ENCODE measurements at regions not wholly inside any gene's neighbourhood (a gene's known extent, or its start where the extent isn't known, plus 50 kb on each side); places are given as distances from the start of the nearest gene placed in this dataset.

- Histone ChIP-seq H3K27me3 (ENCODE audit: control insufficient read depth, insufficient read depth, low read length) (no peaks in the 10 kb centered on the region), H3K4me3 (ENCODE audit: low read depth, low read length) (no peak overlapping the region), H3K9me3 (ENCODE audit: control insufficient read depth, insufficient read depth, low read length) (no peaks in the 10 kb centered on the region), H3K27ac (ENCODE audit: low read depth, low read length) (no peak overlapping the region)
- TF ChIP-seq CTCF (IDR thresholded peaks at IDR 0.05; ENCODE audit: low read depth, low read length), result no peak
- POLR2A ChIA-PET, result no interaction called here
- DNase-seq (ENCODE audit: low read depth, low spot score), result no peak
- CTCF ChIA-PET, result interaction anchor here (2.1 kb wide), 1 partner anchor 252 kb away, joined by 6 read pairs; no protein-coding TSS in a partner anchor
Measured at GRCh38 chr10:35888400-35888799, 246.3 kb upstream of the FZD8 start.

DNA sequence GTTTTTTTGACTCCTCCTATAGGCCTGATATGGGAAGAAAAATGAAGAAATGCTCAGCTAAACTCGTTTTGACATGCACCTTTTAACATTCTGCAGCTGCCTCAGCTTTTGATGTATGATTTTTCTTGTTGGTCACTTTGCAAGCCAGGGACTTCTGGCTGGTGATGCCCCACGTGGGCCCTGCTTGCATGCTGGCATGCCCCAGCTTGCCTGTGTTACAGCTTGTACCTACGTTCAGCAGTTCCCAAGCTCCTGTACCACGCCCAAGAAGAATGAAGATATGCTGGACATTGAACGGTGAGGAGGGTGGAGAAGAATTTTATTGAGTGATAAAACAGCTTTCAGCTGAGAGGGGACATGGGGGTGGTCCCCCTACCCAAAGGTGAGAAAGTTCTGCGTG lies 245.6 kb upstream of the FZD8 start:
- no peak for TF ChIP-seq CTCF (IDR thresholded peaks at IDR 0.05; ENCODE audit: low read depth, low read length)
- H3K4me3 ChIP-seq (ENCODE audit: low read depth, low read length), result no peak overlapping the region
- H3K27me3 ChIP-seq (ENCODE audit: control insufficient read depth, insufficient read depth, low read length), result no peaks in the 10 kb centered on the region
- H3K27ac ChIP-seq (ENCODE audit: low read depth, low read length), result no peak overlapping the region
- ChIA-PET POLR2A (no interaction called here), CTCF (interaction anchor here (0.6 to 2.1 kb wide), 2 partner anchors 252 to 635 kb away, joined by 3 to 6 read pairs; no protein-coding TSS in a partner anchor)
- no peak for DNase-seq (ENCODE audit: low read depth, low spot score)
- no peaks in the 10 kb centered on the region for H3K9me3 ChIP-seq (ENCODE audit: control insufficient read depth, insufficient read depth, low read length)

- Histone ChIP-seq H3K27ac (ENCODE audit: low read depth, low read length) (no peak overlapping the region), H3K27me3 (ENCODE audit: control insufficient read depth, insufficient read depth, low read length) (no peaks in the 10 kb centered on the region), H3K4me3 (ENCODE audit: low read depth, low read length) (no peak overlapping the region), H3K9me3 (ENCODE audit: control insufficient read depth, insufficient read depth, low read length) (no peaks in the 10 kb centered on the region)
- ChIA-PET POLR2A (interaction anchor here (0.6 kb wide), 1 partner anchor 27 kb away, joined by 3 read pairs; no protein-coding TSS in a partner anchor), CTCF (no interaction called here)
- TF ChIP-seq CTCF (IDR thresholded peaks at IDR 0.05; ENCODE audit: low read depth, low read length), result no peak
- DNase-seq (ENCODE audit: low read depth, low spot score), result no peak
Measured at GRCh38 chr10:35885076-35885475, 243.0 kb upstream of the FZD8 start.

DNA sequence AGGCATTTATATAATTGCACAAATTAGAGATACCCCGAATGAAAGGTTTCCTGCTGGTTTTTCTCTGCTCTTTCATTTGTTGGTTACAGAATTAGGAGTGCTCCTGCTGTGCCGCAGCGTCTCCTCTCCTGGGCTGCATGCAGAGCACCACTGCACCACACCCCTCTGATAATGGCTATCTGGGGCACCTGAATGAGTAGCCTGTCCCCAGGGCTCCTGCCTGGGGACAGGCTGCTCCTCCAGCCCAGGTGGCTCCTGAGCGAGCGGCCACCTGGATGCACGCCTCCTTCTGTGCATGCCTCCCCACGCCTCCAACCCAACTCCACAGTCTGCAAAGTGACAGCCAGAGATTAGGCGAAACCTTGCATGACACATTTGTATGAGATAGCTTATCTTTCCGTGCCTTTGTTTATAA lies 242.6 kb upstream of the FZD8 start:
- Histone ChIP-seq H3K9me3 (ENCODE audit: control insufficient read depth, insufficient read depth, low read length) (no peaks in the 10 kb centered on the region), H3K27ac (ENCODE audit: low read depth, low read length) (no peak overlapping the region), H3K4me3 (ENCODE audit: low read depth, low read length) (no peak overlapping the region), H3K27me3 (ENCODE audit: control insufficient read depth, insufficient read depth, low read length) (no peaks in the 10 kb centered on the region)
- no peak for DNase-seq (ENCODE audit: low read depth, low spot score)
- POLR2A ChIA-PET, result interaction anchor here (0.6 kb wide), 1 partner anchor 27 kb away, joined by 3 read pairs; no protein-coding TSS in a partner anchor
- TF ChIP-seq CTCF (IDR thresholded peaks at IDR 0.05; ENCODE audit: low read depth, low read length), result no peak
- CTCF ChIA-PET, result no interaction called here

- POLR2A ChIA-PET, result no interaction called here
- H3K4me3 ChIP-seq (ENCODE audit: low read depth, low read length), result no peak overlapping the region
- H3K9me3 ChIP-seq (ENCODE audit: control insufficient read depth, insufficient read depth, low read length), result no peaks in the 10 kb centered on the region
- no peak for DNase-seq (ENCODE audit: low read depth, low spot score)
- H3K27ac ChIP-seq (ENCODE audit: low read depth, low read length), result no peak overlapping the region
- CTCF ChIA-PET, result interaction anchor here (0.9 kb wide), 1 partner anchor 863 kb away, joined by 4 read pairs; no protein-coding TSS in a partner anchor
- no peak for TF ChIP-seq CTCF (IDR thresholded peaks at IDR 0.05; ENCODE audit: low read depth, low read length)
- no peaks in the 10 kb centered on the region for H3K27me3 ChIP-seq (ENCODE audit: control insufficient read depth, insufficient read depth, low read length)
Measured at GRCh38 chr10:35882422-35883150, 240.5 kb upstream of the FZD8 start.
